ENCODE measurements at regions not wholly inside any gene's neighbourhood (a gene's known extent, or its start where the extent isn't known, plus 50 kb on each side); places are given as distances from the start of the nearest gene placed in this dataset.
"Not testable (repeated sequence)": the region's sequence is repeated elsewhere in the genome, so short reads cannot be mapped to it uniquely, and the experiment has no call there.

DNA sequence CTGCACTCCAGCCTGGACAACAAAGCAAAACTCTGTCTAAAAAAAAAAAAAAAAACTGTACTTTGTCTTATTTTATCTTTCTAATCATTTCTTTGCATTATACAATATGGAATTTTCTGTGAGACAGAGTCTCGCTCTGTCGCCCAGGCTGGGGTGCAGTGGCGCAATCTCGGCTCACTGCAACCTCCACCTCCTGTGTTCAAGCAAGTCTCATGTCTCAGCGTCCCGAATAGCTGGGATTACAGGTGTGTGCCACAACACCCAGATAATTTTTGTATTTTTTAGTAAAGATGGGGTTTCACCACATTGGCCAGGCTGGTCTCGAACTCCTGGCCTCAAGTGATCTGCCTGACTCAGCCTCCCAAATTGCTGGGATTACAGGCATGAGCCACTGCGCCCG, 90.0 kb downstream of the MRPL14 start:
- not testable (repeated sequence) for DNase-seq (ENCODE audit: low read depth in 2 of 2)

DNA sequence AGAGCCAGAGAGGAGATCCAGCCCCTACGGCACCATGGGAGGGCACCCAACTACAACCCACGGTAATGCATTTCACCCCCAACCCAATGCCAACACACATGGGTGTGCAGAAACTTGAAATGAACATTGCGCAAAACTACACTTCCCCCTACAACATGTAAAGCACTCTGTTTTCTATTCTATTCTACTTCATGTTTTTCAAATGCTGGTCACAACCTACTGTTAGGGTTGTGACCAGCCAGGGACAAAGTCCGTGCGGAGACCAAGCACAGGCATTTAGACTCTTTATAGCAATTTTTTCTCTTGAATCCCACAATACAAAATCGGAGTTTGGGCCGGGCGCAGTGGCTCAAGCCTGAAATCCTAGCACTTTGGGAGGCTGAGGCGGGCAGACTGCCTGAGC, 90.6 kb downstream of the MRPL14 start:
- no peak for DNase-seq (ENCODE audit: low read depth in 2 of 2)

DNA sequence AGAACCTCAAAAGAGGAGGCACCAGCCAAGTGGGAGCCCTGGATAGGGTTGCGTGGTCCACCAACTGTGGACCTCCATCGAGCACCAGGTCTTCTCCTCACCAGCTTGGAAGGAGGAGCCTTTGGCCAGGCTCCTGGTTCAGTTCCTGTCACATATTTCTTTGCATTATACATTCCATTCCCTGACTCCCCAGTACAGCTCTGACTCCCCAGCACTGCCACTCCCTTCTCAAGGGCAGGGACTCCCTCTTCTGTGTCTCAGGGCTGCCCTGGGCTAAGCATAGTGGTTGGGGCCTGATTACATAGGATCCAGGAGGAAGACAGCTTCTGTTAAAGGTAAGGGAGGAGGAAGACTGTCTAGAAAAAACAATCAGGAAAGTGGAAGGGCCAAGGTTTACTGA, 91.1 kb downstream of the MRPL14 start:
- DNase-seq (ENCODE audit: low read depth in 2 of 2) = no peak

DNA sequence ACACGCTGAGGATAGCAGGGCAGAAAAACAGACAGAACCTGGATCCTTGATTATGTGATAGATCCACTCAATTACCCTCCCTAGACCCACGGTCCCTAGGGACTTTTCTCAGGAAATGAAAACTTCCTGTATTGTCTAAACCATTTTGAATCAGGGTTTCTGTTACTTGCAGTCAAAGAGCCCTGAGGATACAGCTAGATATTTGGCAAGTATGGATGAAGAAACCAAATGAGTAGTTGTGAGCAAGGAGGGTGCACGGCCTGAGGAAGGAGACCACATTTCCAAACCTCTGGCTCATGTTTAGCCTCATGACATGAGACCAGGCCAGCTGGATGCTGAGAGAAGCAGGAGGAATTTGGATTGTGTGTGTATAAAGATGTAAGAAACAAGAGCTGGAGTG, 91.6 kb downstream of the MRPL14 start:
- DNase-seq (ENCODE audit: low read depth in 2 of 2) = no peak

DNA sequence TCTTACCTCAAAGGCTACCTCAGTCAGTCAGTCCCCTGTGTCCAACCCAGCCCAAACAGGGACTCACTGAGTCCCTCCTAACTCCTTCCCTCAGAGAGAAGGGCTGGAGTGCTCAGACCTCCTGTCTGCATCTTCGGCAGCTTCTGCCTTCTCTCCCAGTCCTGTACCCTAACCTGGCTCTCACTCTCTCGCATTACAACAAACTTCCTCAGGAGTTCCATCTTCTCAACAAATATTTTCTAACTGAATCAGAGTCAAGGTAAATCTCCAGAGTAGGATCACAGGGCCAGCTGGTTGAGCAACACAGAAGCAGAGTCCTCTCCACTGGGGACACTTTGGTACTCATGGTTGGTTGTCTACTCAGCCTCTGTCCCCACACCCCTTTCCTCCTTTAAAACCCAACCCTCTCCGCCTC, 92.3 kb downstream of the MRPL14 start:
- no peak for DNase-seq (ENCODE audit: low read depth in 2 of 2)

DNA sequence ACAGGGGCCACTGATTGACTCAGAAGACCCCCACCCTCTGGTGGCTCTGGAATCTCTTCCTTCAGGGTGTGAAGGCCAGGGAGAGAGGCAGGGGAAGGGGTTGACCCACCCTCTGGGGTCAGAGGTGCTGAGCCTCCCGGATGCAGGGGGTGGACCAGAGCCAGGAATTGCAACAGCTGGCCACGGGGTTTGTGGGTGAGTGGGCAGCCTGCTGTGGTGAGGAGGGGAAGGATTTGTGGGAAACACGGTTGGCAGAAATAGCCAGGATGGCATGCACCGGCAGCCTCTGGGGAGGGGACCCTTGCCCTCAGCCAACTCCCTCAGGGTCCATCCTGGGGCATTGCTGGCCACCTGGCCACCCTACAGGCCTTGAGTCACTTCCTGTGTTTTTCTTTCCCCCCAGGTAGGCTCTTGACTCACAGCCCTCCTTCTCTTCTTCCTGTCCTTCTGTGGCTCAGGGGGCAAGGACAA, 92.8 kb downstream of the MRPL14 start:
- DNase-seq (ENCODE audit: low read depth in 2 of 2) = no peak

DNA sequence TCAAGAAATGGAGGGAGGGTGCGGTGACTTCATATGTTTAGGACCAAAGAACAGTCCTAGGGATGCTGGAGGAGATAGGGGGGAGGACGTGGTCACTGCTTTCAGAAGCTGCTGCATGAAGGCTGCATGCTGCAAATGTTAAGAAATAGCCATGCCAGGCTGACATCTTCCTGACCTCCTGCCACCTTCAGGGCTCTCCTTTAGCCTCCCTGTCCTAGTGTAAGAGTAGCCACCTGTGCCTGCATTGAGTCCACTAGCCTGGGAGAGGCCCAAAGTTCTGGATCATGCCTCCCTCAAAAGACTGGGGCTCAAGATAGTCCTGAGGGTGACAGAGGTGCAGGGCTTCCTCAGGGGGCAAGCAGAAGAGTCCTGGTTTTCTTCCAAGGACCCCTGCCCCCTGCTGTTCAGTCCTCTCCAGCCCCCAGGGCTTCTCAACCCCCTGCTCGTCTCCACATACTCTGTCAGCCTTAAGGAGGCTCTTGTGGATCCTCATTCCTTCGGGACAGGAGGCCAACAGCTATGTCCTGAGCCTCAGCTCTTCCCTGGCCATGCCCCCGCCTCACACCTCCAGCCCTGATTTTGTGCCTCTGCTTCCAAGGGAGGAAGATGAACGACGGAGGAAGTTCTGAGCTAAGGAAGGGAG, 96.3 kb downstream of the MRPL14 start:
- no peak for DNase-seq (ENCODE audit: low read depth in 2 of 2)

DNA sequence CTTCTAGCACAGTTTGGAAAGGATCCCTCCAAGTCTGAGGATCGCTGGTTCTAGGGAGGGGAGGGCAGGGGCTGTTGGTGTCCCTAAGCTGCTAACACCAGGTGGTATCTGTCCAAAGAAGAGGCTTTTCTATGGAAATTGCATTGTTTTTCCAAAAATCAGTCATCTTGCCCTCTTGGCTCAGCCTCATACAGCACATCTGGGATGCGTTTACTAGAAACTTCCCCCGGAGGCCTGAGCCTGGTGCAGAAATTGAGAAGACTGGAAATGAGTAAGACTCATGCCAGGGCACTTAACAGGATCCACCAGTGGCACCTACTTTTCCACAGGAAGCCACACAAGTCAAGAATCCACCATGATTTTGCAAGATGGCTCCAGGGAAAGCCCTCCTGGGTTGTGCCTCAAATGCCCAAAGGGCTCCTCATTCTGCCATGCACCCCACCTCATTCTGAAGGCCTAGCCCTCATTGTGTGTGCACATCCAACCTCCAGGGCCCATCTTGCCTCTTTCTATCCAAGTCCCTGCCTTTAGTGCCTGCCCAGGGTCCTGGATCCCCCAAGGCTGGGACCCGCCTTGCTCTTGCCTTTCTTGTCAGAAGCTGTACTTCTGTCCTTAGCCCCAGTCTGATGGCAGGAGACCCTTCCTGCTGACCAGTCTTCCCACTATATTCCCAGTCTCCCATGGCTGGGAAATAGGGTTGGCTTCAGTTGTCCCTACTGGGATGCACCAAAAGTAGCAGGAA, 97.6 kb downstream of the MRPL14 start:
- no peak for DNase-seq (ENCODE audit: low read depth in 2 of 2)

DNA sequence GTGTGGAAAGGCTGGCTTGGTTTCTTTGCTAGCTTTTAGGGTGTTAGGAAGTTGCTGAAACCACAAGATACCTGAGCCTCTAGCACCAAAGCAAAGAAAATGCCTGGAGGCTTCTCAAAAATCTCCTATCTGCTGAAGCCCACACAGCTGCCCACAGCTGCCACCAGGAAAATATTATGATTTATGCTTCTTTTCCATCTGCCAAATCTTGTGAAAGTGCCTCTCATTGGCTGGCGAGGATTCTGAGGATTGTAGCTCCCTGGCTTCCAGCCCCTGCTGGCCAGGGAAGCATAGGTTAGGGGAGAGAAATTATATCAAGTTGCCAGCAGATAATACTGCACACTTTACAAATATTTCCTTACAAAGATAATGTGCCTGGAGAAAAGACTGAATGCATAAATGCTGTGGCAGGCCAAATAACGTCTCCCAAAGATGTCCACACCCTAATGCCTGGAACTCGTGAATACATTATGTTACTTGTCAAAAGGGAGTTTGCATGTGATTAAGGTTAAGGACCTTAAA, 98.4 kb downstream of the MRPL14 start:
- no peak for DNase-seq (ENCODE audit: low read depth in 2 of 2)

DNA sequence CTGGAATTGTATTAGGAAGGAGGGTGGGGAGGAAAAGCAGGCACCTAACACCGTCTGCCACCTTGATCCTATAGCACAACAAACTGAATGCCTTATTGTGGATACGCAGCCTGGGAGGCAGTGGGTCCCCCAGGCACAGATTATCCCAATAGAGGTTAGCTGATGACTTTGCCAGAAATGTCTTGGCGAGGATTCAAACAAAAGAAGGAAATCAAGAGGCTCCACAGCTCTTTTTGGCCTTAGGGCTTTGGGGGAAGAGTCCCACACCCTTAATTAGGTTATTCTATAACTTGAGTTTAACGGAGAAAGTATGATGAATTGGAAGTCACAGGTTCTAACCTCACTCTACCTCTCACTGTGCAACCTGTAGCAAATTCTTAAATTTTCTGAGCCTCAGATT, 102.0 kb downstream of the MRPL14 start:
- DNase-seq (ENCODE audit: low read depth in 2 of 2) = no peak

DNA sequence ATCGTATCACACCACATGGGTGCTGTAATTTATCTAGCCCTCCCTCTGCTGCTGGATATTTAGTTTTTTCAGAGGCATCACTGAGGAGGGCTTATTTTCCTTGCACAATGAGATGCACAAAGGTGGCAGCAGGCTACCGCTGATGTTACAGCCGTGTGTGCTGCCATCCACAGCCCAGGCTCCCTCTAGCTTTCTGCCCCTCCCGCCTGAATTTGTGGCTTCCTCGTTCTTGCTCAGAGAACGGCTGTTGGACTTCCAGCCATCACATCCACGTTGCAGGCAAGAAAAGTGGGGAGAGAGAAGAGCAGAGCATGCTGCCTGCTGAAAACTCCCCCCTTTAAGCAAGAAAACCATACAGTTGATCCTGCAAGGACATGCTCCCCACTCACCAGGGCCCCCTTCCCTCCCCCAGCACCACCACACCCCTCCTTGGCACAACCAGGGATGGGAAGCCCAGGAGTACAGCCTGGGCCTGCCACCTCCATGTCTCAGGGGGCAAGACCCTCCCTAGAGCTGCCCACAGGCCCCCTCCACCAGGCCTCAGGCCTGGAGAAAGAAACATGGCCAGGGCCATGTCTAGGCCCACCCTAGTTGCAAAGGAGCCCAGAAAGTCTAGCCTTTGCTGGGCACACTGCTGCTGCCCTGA, 102.6 kb downstream of the MRPL14 start:
- no peak for DNase-seq (ENCODE audit: low read depth in 2 of 2)

DNA sequence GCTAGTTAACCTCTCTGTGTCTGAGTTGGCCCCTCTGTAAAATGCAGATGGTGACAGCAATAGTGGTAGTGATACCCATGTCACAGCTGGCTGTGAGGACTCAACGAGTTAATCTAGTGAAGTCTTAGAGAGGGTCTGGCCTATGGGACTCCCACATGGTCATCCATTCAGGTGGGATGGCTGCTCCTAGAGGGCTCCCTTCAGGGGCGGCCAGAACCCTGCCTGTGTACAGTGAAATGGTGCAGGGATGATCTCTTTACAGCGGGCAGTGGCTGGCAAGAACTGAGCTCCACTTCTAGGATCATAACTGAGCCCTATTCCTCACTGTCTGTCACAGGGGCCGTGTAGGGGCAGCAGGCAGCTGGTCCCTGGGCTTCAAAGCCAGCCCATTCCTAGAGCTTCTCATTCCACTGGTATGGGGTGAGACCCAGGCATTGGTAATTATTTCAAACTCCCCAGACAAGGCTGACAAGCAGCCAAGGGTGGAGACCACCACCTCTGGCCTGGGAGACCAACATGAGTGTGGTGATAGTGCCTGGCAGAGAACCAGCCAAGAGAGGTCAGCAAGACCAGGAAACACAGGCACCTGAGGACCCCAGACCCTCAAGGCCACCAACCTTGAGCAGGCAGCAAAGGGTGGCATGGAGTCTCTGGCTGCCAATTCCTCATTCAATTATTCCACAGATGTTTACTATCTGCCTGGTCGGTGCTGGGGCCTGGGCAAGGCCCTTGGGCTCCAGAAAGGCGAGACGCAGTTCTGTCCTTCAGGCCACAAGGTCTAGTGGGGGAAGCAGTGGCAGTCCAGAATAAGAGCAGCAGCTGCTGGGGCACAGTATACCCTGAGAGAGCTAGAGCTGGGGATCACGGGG, 103.4 kb downstream of the MRPL14 start:
- no peak for DNase-seq (ENCODE audit: low read depth in 2 of 2)

DNA sequence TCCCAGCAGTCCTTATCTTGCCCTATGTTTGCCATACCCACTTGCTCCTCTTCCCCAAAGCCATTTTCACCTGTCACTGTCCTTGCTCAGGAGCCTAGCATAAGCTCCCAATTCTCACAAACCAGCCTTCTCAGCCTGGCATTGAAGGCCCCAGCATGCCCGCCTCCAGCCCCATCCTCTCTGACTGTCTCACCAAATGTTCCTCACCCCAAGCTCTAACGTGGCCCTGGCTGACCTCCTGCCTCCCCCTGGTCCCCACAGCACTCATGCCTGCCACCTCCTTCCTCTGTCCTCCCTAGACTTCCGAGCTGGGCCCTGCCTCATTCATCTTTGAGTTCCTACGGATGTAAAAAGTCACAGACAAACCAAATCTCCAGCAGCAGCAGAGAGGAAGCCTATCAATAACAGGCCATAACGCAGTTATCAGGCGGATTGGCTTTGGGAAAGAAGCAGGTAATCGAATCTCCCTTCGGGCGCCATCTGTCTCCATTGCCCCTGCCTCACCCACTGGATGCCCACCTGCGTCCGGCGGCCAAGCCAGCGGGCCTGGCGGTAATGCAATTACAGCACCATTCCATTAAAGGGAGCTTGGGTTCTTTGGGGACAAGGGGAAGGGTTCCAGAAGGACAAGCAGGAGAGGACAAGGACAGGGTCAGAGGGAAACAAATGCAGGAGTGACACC, 104.4 kb downstream of the MRPL14 start:
- no peak for DNase-seq (ENCODE audit: low read depth in 2 of 2)

DNA sequence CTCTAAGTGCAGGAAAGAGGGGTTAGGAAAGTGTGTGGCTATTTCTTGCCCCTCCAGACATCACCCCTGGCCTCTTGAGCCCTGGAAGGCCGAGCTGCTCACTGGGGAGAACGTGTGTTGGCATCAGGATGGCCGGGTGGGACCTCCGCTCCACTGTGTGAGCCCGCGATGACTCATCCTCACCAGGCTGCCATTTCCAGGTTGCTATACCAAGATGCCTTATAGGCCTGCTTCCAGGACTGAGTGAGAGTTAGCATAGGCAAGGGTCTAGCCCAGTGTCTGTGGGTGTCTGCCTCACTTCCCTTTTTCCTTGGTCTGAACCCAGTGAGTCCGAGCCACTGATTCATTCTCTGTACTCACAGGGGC, 105.0 kb downstream of the MRPL14 start:
- no peak for DNase-seq (ENCODE audit: low read depth in 2 of 2)

DNA sequence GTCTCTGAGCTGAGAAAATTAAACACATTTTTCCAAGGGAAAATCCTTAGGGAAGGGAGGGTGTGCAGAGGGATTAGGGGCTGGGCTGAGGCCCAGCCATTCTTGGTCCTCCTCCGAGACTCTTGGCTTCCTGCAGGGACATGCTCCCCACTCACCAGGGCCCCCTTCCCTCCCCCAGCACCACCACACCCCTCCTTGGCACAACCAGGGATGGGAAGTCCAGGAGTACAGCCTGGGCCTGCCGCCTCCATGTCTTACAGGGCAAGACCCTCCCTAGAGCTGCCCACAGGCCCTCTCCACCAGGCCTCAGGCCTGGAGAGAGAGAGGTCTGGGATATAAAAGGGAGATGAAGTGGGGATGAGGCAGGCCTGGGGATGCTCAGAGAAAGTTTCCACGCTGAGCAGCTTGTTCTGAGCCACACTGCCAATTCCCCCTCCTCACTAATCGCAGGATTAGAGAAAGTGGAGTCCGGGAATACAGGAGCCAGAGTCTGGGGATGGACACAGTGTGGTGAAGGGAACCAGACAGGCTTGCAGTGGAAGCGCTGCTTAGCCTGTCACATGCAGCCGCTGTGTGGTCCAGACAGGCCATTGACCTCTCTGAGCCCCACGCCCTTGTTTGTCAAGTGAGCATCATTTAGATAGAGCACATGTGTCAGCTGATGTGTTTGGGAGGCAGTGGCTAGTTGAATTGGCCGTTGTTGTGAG, 105.5 kb downstream of the MRPL14 start:
- no peak for DNase-seq (ENCODE audit: low read depth in 2 of 2)

DNA sequence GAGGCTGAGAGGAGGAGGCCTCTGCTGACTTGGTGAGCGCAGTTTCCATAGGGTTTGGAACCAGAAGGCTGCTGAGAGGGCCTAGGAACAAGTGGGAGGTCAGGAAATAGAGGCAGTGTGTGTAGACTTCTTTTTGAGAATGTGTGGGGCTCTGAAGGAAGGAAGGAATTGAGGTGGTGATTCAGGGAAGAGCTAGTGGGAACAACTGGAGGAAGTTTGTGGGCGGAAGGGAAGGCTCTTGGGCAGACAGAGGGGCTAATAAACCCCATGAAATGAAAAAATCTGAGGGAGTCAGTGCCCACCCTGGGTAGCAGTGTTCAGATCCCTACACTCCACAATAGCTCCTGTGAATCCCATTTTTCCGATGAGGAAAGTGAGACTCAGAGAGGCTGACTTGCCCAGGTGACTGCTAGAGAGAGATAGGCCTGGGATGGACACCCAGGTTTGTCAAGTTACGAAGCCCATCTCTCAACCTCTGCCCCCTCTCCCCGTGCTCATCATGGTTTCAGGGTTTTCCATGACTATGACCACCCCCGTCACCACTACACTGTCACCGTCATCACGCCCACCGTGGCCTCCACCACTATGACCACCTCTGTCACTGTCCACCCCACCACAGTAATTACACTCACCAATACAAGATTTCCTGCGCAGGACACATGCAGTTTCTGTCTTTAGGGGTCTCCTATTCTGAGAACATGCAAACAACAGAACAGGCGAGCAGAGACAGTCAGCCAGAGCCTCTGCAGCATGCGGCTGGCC, 106.4 kb downstream of the MRPL14 start:
- no peak for DNase-seq (ENCODE audit: low read depth in 2 of 2)

DNA sequence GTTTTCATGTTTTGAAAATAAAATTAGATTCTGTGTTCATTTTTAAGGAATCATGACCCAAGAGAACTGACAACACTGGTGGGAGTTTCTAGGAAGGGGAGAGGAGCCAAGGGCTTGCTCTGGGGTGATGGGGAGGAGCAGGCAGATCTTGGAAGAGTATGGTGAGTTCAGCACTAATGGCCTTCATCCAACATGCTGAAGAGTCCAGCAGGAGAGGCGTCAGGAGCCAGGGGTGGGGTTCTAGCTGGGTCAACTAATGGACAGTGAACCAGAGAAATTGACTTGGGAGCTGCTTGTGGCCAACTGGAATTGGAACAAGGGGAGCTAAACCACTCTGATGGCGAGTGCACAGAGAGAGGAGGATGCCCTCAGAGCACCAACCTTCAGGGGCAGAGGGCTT, 107.1 kb downstream of the MRPL14 start:
- no peak for DNase-seq (ENCODE audit: low read depth in 2 of 2)

DNA sequence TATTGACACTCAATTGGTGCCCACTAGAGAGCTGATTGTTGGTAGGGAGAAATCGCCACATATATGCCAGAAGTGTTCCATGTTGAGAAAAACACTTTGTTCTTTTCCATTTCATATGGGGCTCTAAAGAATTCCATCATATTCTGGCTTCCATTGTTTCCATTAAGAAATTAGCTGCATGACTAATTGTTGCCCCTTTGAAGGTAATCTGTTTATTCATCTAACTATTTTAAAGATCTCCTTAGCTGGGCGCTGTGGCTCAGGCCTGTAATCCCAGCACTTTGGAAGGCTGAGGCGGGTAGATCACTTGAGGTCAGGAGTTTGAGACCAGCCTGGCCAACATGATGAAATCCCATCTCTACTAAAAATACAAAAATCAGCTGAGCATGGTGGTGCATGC, 109.9 kb downstream of the MRPL14 start:
- DNase-seq (ENCODE audit: low read depth in 2 of 2) = not testable (repeated sequence)

DNA sequence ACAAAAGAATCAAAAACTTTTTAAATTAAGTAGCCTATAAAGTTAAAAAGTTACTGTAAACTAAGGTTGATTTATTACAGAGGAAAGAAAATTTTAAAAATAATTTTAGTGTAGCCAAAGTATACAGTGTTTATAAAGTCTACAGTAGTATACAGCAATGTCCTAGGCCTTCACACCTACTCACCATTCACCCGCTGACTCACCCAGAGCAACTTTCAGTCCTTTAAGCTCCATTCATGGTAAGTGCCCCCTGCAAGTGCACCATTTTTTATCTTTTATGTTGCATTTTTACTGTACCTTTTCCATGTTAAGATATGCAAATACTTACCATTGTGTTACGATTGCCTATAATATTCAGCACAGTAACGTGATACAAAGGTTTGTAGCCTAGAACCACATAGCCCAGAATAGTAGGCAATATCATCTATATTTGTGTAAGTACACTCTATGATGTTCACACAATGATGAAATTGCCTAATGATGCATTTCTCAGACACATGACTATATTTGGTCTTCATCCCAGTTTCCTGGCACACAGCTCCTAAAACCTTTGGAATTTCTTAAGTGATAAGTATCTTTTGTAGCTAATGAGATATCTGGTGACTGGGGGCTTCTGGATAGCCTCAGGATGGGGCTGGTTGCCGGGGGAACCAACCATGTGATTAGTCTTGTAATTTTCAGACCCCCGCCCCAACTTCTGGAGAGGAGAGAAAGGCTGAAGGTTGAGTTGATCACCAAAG, 111.0 kb downstream of the MRPL14 start:
- no peak for DNase-seq (ENCODE audit: low read depth in 2 of 2)
